SK-N-SH (cell line): ENCODE measurements at regions not wholly inside any gene's neighbourhood (a gene's known extent, or its start where the extent isn't known, plus 50 kb on each side); places are given as distances from the start of the nearest gene placed in this dataset.

Source experiments
- CTCF ChIA-PET: fragments of 300-600, 350-600 bp; formaldehyde crosslinking; extraction: SDS; loops from one replicate; lab custom pipeline; 2021; lab: Yijun Ruan, JAX
- POLR2A ChIA-PET: fragments of 350-600 bp; sonication (Branson Sonifier 250); formaldehyde crosslinking; extraction: SDS; loops from one replicate; lab custom pipeline; 2020; ENCODE audit warnings: antibody characterized with exemption, inconsistent platforms; lab: Yijun Ruan, JAX
- DNase-seq: peaks from one replicate; pipeline ENCODE4 v3.0.0; 2012
- H2AFZ ChIP-seq: fragments of 200-600 bp; sonication (generic); 2 replicates; pipeline ENCODE4 v1.8.1; 2016; ENCODE audit warnings: antibody characterized with exemption, mild to moderate bottlenecking, low read depth
- H3F3A ChIP-seq: fragments of 200-600 bp; sonication (generic); replicated peaks from 2 replicates; pipeline ENCODE3; 2016; ENCODE audit warnings: antibody characterized with exemption, mild to moderate bottlenecking; ENCODE audit not compliant: insufficient read depth
- H3K27ac ChIP-seq, 2 experiments: fragments of 200-500 bp in 1 of 2; fragments of 200-600 bp in 1 of 2; sonication (Bioruptor generic) in 1 of 2; sonication (generic), shearing (Covaris generic) in 1 of 2; 2 replicates each; pipeline versions ENCODE4 v1.5.1 to v1.6.1; 2014 to 2016; ENCODE audit warnings: low read depth in 2 of 2, inconsistent platforms in 1 of 2, low read length in 1 of 2, mild to moderate bottlenecking in 1 of 2, mixed read lengths in 1 of 2
- H3K27me3 ChIP-seq: fragments of 200-600 bp; sonication (generic), shearing (Covaris generic); 2 replicates; pipeline ENCODE4 v1.6.1; 2016; ENCODE audit warnings: mixed run types; ENCODE audit not compliant: insufficient read depth
- H3K36me3 ChIP-seq, 2 experiments: fragments of 200-500 bp in 1 of 2; fragments of 200-600 bp in 1 of 2; sonication (Bioruptor generic) in 1 of 2; sonication (generic) in 1 of 2; replicated peaks in 1 of 2; 2 replicates each; pipeline versions ENCODE3 to v1.5.1; 2014 to 2016; ENCODE audit warnings: low read length in 1 of 2, mild to moderate bottlenecking in 1 of 2; ENCODE audit not compliant: insufficient read depth in 2 of 2, control insufficient read depth in 1 of 2
- H3K4me1 ChIP-seq, 2 experiments: fragments of 200-500 bp in 1 of 2; fragments of 200-600 bp in 1 of 2; sonication (Bioruptor generic) in 1 of 2; sonication (generic), shearing (Covaris generic) in 1 of 2; 2 replicates each; pipeline versions ENCODE4 v1.5.1 to v1.6.1; 2014 to 2016; ENCODE audit warnings: low read depth in 1 of 2, low read length in 1 of 2, mixed run types in 1 of 2; ENCODE audit not compliant: insufficient read depth in 2 of 2, control insufficient read depth in 1 of 2
- H3K4me2 ChIP-seq: fragments of 200-600 bp; sonication (generic), shearing (Covaris generic); 2 replicates; pipeline ENCODE4 v1.6.1; 2017; ENCODE audit warnings: mixed run types
- H3K4me3 ChIP-seq, 2 experiments: fragments of 200-500 bp in 1 of 2; fragments of 200-600 bp in 1 of 2; sonication (Bioruptor generic) in 1 of 2; sonication (generic), shearing (Covaris generic) in 1 of 2; 2 replicates each; pipeline versions ENCODE4 v1.5.1 to v1.8.1; 2014 to 2016; ENCODE audit warnings: low read depth in 2 of 2, inconsistent platforms in 1 of 2, low read length in 1 of 2, mild to moderate bottlenecking in 1 of 2, mixed read lengths in 1 of 2, moderate library complexity in 1 of 2
- H3K79me2 ChIP-seq: fragments of 200-600 bp; sonication (generic); 2 replicates; pipeline ENCODE4 v1.8.1; 2017; ENCODE audit warnings: mild to moderate bottlenecking; ENCODE audit not compliant: insufficient read depth
- H3K9ac ChIP-seq: fragments of 200-600 bp; sonication (generic); 2 replicates; pipeline ENCODE4 v1.6.1; 2017; ENCODE audit warnings: mixed run types
- H3K9me2 ChIP-seq: fragments of 200-600 bp; sonication (generic); 2 replicates; pipeline ENCODE4 v1.6.1; 2017; ENCODE audit warnings: mixed run types
- H3K9me3 ChIP-seq: fragments of 200-600 bp; sonication (generic); 2 replicates; pipeline ENCODE4 v1.6.1; 2017; ENCODE audit warnings: mixed run types, mild to moderate bottlenecking, moderate library complexity
- H4K20me1 ChIP-seq: fragments of 200-600 bp; sonication (generic); 2 replicates; pipeline ENCODE4 v1.6.1; 2017; ENCODE audit warnings: mild to moderate bottlenecking, mixed run types; ENCODE audit not compliant: insufficient read depth
- CHD2 ChIP-seq: fragments of 150-350 bp; IDR thresholded peaks from 2 replicates; pipeline ENCODE4 v1.6.1; 2018; ENCODE audit warnings: low read length; ENCODE audit not compliant: partially characterized antibody
- CTCF ChIP-seq: fragments of 200-600 bp; sonication (generic); IDR thresholded peaks from 2 replicates; pipeline ENCODE4 v1.6.1; 2017; ENCODE audit warnings: antibody characterized with exemption, mild to moderate bottlenecking, moderate library complexity
- EP300 ChIP-seq, 2 experiments: IDR thresholded peaks; 2 replicates each; pipeline versions ENCODE4 v1.4.0 to v1.6.1; 2012; ENCODE audit warnings: borderline replicate concordance in 1 of 2, low read depth in 1 of 2, low read length in 1 of 2
- FOXJ3 ChIP-seq: sonication (generic); formaldehyde crosslinking; IDR thresholded peaks from 2 replicates; pipeline ENCODE4 v1.5.1; 2020; ENCODE audit warnings: mild to moderate bottlenecking, missing genetic modification reagents
- IRF3 ChIP-seq: fragments of 150-350 bp; IDR thresholded peaks from 2 replicates; pipeline ENCODE4 v1.6.1; 2016; ENCODE audit warnings: mild to moderate bottlenecking, low read depth, low read length
- JUND ChIP-seq: IDR thresholded peaks from 2 replicates; pipeline ENCODE4 v1.4.0; 2012
- MEF2A ChIP-seq: IDR thresholded peaks from 2 replicates; pipeline ENCODE4 v1.4.0; 2012; ENCODE audit warnings: low read depth, borderline replicate concordance
- MXI1 ChIP-seq: IDR thresholded peaks from 2 replicates; pipeline ENCODE4 v1.6.1; 2012; ENCODE audit warnings: mild to moderate bottlenecking, low read depth, low read length, improper control_type of control experiment
- NFIC ChIP-seq: IDR thresholded peaks from 2 replicates; pipeline ENCODE4 v1.4.0; 2012; ENCODE audit warnings: borderline replicate concordance
- POLR2AphosphoS5 ChIP-seq: IDR thresholded peaks from 2 replicates; pipeline ENCODE4 v1.6.1; 2012; ENCODE audit warnings: low read depth, low read length
- RAD21 ChIP-seq: IDR thresholded peaks from 2 replicates; pipeline ENCODE4 v1.6.1; 2012; ENCODE audit warnings: mild to moderate bottlenecking, low read length
- RFX5 ChIP-seq: IDR thresholded peaks from 2 replicates; pipeline ENCODE4 v1.6.1; 2012; ENCODE audit warnings: mild to moderate bottlenecking, improper control_type of control experiment, low read length
- SIN3A ChIP-seq: IDR thresholded peaks from 2 replicates; pipeline ENCODE4 v1.6.1; 2012; ENCODE audit warnings: low read depth, mild to moderate bottlenecking, low read length, moderate library complexity, borderline replicate concordance
- TCF12 ChIP-seq: IDR thresholded peaks from 2 replicates; pipeline ENCODE4 v1.4.0; 2012
- TEAD4 ChIP-seq: IDR thresholded peaks from 2 replicates; pipeline ENCODE4 v1.4.0; 2012; ENCODE audit warnings: mild to moderate bottlenecking, borderline replicate concordance; ENCODE audit not compliant: insufficient read depth
- USF2 ChIP-seq: fragments of 150-350 bp; IDR thresholded peaks from 2 replicates; pipeline ENCODE4 v1.6.1; 2017; ENCODE audit warnings: antibody characterized with exemption, low read length, low read depth, borderline replicate concordance
- WGBS: methylation state at CpG from one replicate; pipeline ENCODE4 v1.1.6; 2017; ENCODE audit warnings: low lambda C conversion rate; 5-methylcytosine and 5-hydroxymethylcytosine counted together

- H3K36me3 ChIP-seq = no peaks in the 10 kb centered on the region
- TF ChIP-seq CHD2 (no peak), SIN3A (no peak), TEAD4 (no peak), IRF3 (no peak), RAD21 (no peak), MXI1 (no peak), NFIC (no peak), USF2 (no peak), JUND (no peak), MEF2A (no peak), EP300 (IDR thresholded peaks at IDR 0.05; ENCODE audit: borderline replicate concordance in 1 of 2, low read depth in 1 of 2, low read length in 1 of 2) (no peak), FOXJ3 (CRISPR knock-in tag) (no peak), TCF12 (no peak), RFX5 (no peak), CTCF (no peak), POLR2AphosphoS5 (no peak)
- no peaks in the 10 kb centered on the region for H3F3A ChIP-seq
- H2AFZ ChIP-seq = no peak overlapping the region
- no peak overlapping the region for H3K4me2 ChIP-seq
- no peaks in the 10 kb centered on the region for H3K9me2 ChIP-seq
- H3K9me3 ChIP-seq = no peaks in the 10 kb centered on the region
- no peak for DNase-seq
- 8% methylated on average over 3 of the region's 3 CpGs for WGBS
- H3K27ac ChIP-seq = no peak overlapping the region
- H3K4me3 ChIP-seq = no peak overlapping the region
- H3K27me3 ChIP-seq = no peaks in the 10 kb centered on the region
- no peak overlapping the region for H3K9ac ChIP-seq
- no peaks in the 10 kb centered on the region; a peak in 1 of 4 replicates for H3K4me1 ChIP-seq
- ChIA-PET POLR2A (no interaction called here), CTCF (interaction anchor here (0.8 kb wide), 1 partner anchor 13 kb away, joined by 3 read pairs; no protein-coding TSS in a partner anchor)
- H3K79me2 ChIP-seq = no peaks in the 10 kb centered on the region
- H4K20me1 ChIP-seq = no peaks in the 10 kb centered on the region
Observed at GRCh38 chr10:105986912-105987635, 1177.4 kb downstream of the SORCS1 start.
